GM12864 (cell line): ENCODE measurements at regions not wholly inside any gene's neighbourhood (a gene's known extent, or its start where the extent isn't known, plus 50 kb on each side); places are given as distances from the start of the nearest gene placed in this dataset.

Experiments
- DNase-seq: peaks from one replicate; pipeline ENCODE4 v3.0.0-alpha.2; 2011; ENCODE audit warnings: low read depth
- H3K4me3 ChIP-seq: 2 replicates; pipeline ENCODE4 v1.5.1; 2011; ENCODE audit warnings: mild to moderate bottlenecking, low read depth, low read length, control low read depth
- TF ChIP-seq, protein P1 (sequence below): IDR thresholded peaks from 2 replicates; pipeline ENCODE4 v1.5.1; 2011; ENCODE audit warnings: low read depth, mild to moderate bottlenecking, moderate library complexity, low read length, control low read depth, inconsistent platforms; ENCODE audit errors: missing control alignments

GRCh38 chr2:239892441-239893235, 132.5 kb downstream of the NDUFA10 start:
- no peak overlapping the region for H3K4me3 ChIP-seq
- no peak for DNase-seq
- TF ChIP-seq, protein P1, sequence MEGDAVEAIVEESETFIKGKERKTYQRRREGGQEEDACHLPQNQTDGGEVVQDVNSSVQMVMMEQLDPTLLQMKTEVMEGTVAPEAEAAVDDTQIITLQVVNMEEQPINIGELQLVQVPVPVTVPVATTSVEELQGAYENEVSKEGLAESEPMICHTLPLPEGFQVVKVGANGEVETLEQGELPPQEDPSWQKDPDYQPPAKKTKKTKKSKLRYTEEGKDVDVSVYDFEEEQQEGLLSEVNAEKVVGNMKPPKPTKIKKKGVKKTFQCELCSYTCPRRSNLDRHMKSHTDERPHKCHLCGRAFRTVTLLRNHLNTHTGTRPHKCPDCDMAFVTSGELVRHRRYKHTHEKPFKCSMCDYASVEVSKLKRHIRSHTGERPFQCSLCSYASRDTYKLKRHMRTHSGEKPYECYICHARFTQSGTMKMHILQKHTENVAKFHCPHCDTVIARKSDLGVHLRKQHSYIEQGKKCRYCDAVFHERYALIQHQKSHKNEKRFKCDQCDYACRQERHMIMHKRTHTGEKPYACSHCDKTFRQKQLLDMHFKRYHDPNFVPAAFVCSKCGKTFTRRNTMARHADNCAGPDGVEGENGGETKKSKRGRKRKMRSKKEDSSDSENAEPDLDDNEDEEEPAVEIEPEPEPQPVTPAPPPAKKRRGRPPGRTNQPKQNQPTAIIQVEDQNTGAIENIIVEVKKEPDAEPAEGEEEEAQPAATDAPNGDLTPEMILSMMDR, result no peak

DNA sequence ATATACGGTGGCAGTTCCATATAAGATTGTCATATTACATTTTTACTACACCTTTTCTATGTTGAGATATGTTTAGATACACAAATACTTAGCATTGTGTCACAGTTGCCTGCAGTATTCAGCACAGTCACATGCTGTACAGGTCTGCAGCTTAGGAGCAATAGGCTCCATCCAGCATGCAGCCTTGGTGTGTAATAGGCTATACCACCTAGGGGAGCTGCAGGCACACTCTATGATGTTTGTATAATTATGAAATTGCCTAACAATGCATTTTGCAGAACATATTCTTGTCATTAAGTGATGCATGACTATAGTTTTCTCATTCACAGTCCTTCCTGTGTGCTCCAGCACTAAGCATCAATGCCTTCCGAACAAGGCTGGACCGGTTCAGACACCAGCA, 133.4 kb downstream of the NDUFA10 start:
- no peak overlapping the region for H3K4me3 ChIP-seq
- TF ChIP-seq, protein P1, result no peak
- no peak for DNase-seq

- TF ChIP-seq, protein P1, result no peak
- no peak for DNase-seq
- no peak overlapping the region for H3K4me3 ChIP-seq
Observed at GRCh38 chr2:239890206-239890746, 134.9 kb downstream of the NDUFA10 start.

GRCh38 chr2:239889641-239890121, 135.5 kb downstream of the NDUFA10 start:
- no peak for DNase-seq
- TF ChIP-seq, protein P1, result no peak
- H3K4me3 ChIP-seq, result no peak overlapping the region

- DNase-seq, result no peak
- TF ChIP-seq, protein P1, result no peak
- no peak overlapping the region for H3K4me3 ChIP-seq
Observed at GRCh38 chr2:239887604-239888003, 137.5 kb downstream of the NDUFA10 start.

DNA sequence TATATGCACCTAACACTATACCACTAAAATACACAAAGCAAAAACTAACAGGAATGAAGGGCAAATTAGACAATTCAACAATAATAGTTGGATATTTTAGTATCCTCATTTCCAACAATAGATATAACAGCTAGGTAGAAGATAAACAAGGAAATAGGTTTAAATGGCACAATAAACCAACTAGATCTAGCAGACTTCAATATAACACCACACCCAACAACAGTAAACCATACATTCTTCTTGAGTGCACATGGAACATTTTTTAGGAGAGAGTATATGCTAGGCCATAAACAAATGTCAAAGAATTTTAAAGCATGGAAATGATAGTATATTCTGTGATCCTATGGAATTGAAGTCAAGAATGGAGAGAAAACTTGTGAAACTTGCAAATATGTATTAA, 138.4 kb downstream of the NDUFA10 start:
- DNase-seq, result no peak
- TF ChIP-seq, protein P1, result no peak
- H3K4me3 ChIP-seq, result no peak overlapping the region
